ENCODE measurements at regions not wholly inside any gene's neighbourhood (a gene's known extent, or its start where the extent isn't known, plus 50 kb on each side); places are given as distances from the start of the nearest gene placed in this dataset.

DNA sequence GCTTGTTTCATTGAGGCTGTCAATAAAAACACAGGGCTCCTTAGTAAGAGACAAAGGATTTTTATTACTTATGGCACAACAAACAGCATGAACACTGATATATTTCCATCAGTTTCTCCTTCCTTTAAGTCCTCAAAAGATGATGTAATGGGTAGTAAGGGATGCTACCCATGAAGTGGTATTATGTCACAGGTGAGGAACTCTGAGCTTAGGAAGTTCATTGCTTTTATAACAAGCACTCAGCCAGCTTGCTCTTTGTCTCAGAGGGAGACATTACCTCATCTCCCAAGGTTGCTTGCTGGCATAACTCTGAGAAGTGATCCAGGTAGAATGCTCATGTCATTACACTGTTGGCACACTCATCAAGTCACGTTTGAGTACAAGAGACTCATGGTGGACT lies 287.0 kb upstream of the OR4E1 start:
- no peak for TF ChIP-seq CTCF (IDR thresholded peaks at IDR 0.05; ENCODE audit: unreplicated experiment)
- H3K27ac Mint-ChIP-seq (ENCODE audit: unreplicated experiment), result no peak overlapping the region
- H3K4me3 Mint-ChIP-seq (ENCODE audit: low read depth, unreplicated experiment), result no peak overlapping the region
- BruUV-seq (replicated peaks), result no TSS peak
- no peaks in the 10 kb centered on the region for H3K4me1 Mint-ChIP-seq (ENCODE audit: low read depth, unreplicated experiment)
- no peaks in the 10 kb centered on the region for H3K9me3 Mint-ChIP-seq (ENCODE audit: low read depth, unreplicated experiment)
- intact Hi-C loops (cut with micrococcal nuclease; ENCODE audit: unreplicated experiment), result no loop called here
- H3K27me3 Mint-ChIP-seq (ENCODE audit: unreplicated experiment), result peaks cover 63% of the 10 kb centered on the region
- no peak for DNase-seq
- CTCF ChIA-PET, result no interaction called here
- H3K36me3 Mint-ChIP-seq (ENCODE audit: insufficient read depth, unreplicated experiment), result no peaks in the 10 kb centered on the region

DNA sequence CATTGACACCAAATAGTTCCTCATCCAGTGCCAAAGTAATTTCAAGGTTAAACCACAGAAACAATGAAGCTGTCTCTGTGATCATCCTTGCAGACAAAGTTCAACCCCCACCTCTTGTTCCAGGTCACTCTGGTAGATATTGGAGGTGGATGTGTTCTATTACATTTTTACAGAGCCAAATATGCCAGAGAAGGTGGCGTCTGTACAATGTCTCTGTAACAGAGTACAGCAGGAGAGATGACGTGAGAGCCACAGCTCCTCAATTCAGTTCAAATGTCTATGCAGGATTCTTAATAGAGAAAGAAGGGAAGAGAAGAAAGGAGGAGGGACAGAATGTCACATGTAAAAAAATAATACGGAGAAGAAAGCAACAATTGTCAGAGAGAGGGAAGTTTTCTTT lies 268.3 kb upstream of the OR4E1 start:
- intact Hi-C loops (cut with micrococcal nuclease; ENCODE audit: unreplicated experiment), result loop anchor here (5.0 kb wide), 1 partner anchor 35 kb away; no protein-coding TSS in a partner anchor
- Mint-ChIP-seq H3K36me3 (ENCODE audit: insufficient read depth, unreplicated experiment) (no peaks in the 10 kb centered on the region), H3K9me3 (ENCODE audit: low read depth, unreplicated experiment) (no peaks in the 10 kb centered on the region), H3K4me3 (ENCODE audit: low read depth, unreplicated experiment) (no peak overlapping the region), H3K4me1 (ENCODE audit: low read depth, unreplicated experiment) (peaks cover 8% of the 10 kb centered on the region), H3K27me3 (ENCODE audit: unreplicated experiment) (peaks cover 36% of the 10 kb centered on the region), H3K27ac (ENCODE audit: unreplicated experiment) (no peak overlapping the region)
- CTCF ChIA-PET, result no interaction called here
- no TSS peak for BruUV-seq (replicated peaks)
- no peak for DNase-seq
- no peak for TF ChIP-seq CTCF (IDR thresholded peaks at IDR 0.05; ENCODE audit: unreplicated experiment)

DNA sequence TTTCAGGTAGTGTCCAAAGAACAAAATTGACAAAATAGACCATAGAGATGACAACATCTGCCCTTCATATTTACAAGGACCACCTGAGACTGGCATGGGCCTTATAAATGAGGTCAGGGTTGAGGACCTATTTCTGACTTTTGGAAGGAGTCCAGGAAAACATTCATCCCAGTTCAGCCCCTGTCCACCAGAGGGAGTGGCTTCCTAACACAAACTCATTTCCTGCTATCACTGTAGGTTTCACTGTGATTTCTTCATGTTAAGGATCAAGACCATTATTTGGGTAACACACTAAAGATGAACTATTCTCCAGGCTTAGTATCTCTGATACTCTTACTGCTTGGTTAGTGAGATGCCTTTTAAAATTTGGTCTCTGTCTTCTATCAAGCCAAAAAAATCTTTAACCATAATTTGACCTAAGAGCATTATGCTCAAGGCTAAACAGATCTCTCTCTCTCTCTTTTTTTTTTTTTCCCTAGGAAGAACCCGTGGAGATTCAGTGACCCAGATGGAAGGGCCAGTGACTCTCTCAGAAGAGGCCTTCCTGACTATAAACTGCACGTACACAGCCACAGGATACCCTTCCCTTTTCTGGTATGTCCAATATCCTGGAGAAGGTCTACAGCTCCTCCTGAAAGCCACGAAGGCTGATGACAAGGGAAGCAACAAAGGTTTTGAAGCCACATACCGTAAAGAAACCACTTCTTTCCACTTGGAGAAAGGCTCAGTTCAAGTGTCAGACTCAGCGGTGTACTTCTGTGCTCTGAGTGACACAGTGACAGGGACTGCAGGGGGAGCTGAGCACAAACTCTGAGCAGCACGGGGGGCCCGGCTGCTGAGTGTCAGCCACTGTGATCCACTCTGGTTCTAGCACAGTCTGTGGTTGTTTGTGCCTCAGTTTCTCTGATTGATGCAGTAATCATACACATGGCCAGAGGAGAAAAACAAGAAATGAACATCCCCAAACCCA lies 267.6 kb upstream of the OR4E1 start:
- intact Hi-C loops (cut with micrococcal nuclease; ENCODE audit: unreplicated experiment), result loop anchor here (5.0 kb wide), 1 partner anchor 36 kb away; no protein-coding TSS in a partner anchor
- H3K9me3 Mint-ChIP-seq (ENCODE audit: low read depth, unreplicated experiment), result no peaks in the 10 kb centered on the region
- peaks cover 34% of the 10 kb centered on the region for H3K27me3 Mint-ChIP-seq (ENCODE audit: unreplicated experiment)
- no TSS peak for BruUV-seq (replicated peaks)
- no peak overlapping the region for H3K27ac Mint-ChIP-seq (ENCODE audit: unreplicated experiment)
- H3K4me3 Mint-ChIP-seq (ENCODE audit: low read depth, unreplicated experiment), result no peak overlapping the region
- CTCF ChIA-PET, result no interaction called here
- H3K36me3 Mint-ChIP-seq (ENCODE audit: insufficient read depth, unreplicated experiment), result no peaks in the 10 kb centered on the region
- peak; percentile 43 for DNase-seq
- TF ChIP-seq CTCF (IDR thresholded peaks at IDR 0.05; ENCODE audit: unreplicated experiment), result peak; percentile 49
- H3K4me1 Mint-ChIP-seq (ENCODE audit: low read depth, unreplicated experiment), result peaks cover 8% of the 10 kb centered on the region

- H3K36me3 Mint-ChIP-seq (ENCODE audit: insufficient read depth, unreplicated experiment), result no peaks in the 10 kb centered on the region
- H3K27ac Mint-ChIP-seq (ENCODE audit: unreplicated experiment), result no peak overlapping the region
- no peak for DNase-seq
- H3K9me3 Mint-ChIP-seq (ENCODE audit: low read depth, unreplicated experiment), result no peaks in the 10 kb centered on the region
- CTCF ChIA-PET, result no interaction called here
- no peak for TF ChIP-seq CTCF (IDR thresholded peaks at IDR 0.05; ENCODE audit: unreplicated experiment)
- peaks cover 8% of the 10 kb centered on the region for H3K4me1 Mint-ChIP-seq (ENCODE audit: low read depth, unreplicated experiment)
- no TSS peak for BruUV-seq (replicated peaks)
- intact Hi-C loops (cut with micrococcal nuclease; ENCODE audit: unreplicated experiment), result loop anchor here (5.0 kb wide), 1 partner anchor 37 kb away; no protein-coding TSS in a partner anchor
- H3K4me3 Mint-ChIP-seq (ENCODE audit: low read depth, unreplicated experiment), result no peak overlapping the region
- H3K27me3 Mint-ChIP-seq (ENCODE audit: unreplicated experiment), result peaks cover 21% of the 10 kb centered on the region
Observed at GRCh38 chr14:21939836-21940235, 266.2 kb upstream of the OR4E1 start.

Measured in Calu3 (cell line).